ENCODE measurements at regions not wholly inside any gene's neighbourhood (a gene's known extent, or its start where the extent isn't known, plus 50 kb on each side); places are given as distances from the start of the nearest gene placed in this dataset.

DNA sequence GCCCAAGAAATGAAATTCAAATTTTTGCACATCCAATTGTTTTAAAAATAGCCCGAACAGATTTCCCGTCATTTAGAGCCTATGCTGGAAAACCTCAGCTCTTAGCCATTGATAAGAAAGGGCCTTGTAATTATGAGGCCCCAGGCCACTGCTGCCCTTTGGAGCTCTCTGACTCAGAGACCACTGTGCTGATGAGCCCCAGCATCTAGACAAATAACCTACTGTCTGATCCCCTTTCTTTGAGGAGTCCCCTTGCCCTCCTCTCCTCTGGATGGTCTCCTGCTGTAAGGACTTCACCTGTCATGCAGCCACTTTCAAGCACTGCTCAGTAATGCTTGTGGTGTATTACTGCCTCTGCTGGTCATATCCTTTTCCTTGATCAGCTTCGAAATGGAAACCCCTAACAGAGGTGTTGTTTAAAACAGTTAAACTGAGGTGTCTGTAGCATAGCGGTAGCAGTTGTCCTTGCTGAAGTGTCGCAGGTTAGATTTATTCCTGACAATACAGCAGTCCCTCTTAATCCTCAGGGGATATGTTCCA lies 159.9 kb upstream of the SRRM4 start:
- TF ChIP-seq, protein P1, sequence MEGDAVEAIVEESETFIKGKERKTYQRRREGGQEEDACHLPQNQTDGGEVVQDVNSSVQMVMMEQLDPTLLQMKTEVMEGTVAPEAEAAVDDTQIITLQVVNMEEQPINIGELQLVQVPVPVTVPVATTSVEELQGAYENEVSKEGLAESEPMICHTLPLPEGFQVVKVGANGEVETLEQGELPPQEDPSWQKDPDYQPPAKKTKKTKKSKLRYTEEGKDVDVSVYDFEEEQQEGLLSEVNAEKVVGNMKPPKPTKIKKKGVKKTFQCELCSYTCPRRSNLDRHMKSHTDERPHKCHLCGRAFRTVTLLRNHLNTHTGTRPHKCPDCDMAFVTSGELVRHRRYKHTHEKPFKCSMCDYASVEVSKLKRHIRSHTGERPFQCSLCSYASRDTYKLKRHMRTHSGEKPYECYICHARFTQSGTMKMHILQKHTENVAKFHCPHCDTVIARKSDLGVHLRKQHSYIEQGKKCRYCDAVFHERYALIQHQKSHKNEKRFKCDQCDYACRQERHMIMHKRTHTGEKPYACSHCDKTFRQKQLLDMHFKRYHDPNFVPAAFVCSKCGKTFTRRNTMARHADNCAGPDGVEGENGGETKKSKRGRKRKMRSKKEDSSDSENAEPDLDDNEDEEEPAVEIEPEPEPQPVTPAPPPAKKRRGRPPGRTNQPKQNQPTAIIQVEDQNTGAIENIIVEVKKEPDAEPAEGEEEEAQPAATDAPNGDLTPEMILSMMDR (IDR thresholded peaks at IDR 0.05), result no peak

DNA sequence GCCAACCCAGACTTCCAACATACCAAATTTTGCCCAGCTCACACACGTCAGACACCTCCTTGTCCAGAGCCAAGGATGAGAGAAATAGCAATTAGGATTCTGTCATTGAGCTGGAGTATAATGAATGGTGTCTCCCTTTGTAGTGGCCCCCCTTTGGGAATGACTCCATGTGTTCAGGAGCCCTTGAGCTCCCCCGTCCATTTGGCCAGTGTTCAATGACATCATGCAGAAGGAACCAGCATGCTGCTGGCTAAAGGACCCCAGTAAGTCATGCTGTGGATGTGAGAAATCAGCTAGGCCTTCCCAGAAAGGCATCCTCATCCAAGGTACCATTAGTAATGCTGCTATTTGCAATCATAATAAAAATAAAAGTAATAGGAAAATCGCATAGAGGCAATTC lies 158.8 kb upstream of the SRRM4 start:
- H3K36me3 ChIP-seq (ENCODE audit: control insufficient read depth, insufficient read depth, low read length), result no peaks in the 10 kb centered on the region

More for the DNA sequence above, 159.9 kb upstream of the SRRM4 start:
- Histone ChIP-seq H3K27ac (no peak overlapping the region), H3K4me1 (no peaks in the 10 kb centered on the region), H3K9me3 (ENCODE audit: control insufficient read depth, low read length) (no peaks in the 10 kb centered on the region), H3K27me3 (ENCODE audit: control insufficient read depth, insufficient read depth, low read length) (no peaks in the 10 kb centered on the region), H3K79me2 (no peaks in the 10 kb centered on the region), H3K4me2 (ENCODE audit: low read length) (no peak overlapping the region), H3K36me3 (ENCODE audit: control insufficient read depth, insufficient read depth, low read length) (no peaks in the 10 kb centered on the region), H3K4me3 (ENCODE audit: low read depth, low read length) (no peak overlapping the region), H3K9ac (no peak overlapping the region), H2AFZ (no peak overlapping the region)

GRCh38 chr12:118827047-118827446 lies 154.3 kb upstream of the SRRM4 start:
- TF ChIP-seq, protein P1 (IDR thresholded peaks at IDR 0.05), result no peak
- no peak overlapping the region for H2AFZ ChIP-seq
- H3K36me3 ChIP-seq (ENCODE audit: control insufficient read depth, insufficient read depth, low read length), result no peaks in the 10 kb centered on the region
- no peaks in the 10 kb centered on the region for H3K27me3 ChIP-seq (ENCODE audit: control insufficient read depth, insufficient read depth, low read length)
- no peak overlapping the region for H3K27ac ChIP-seq
- H3K79me2 ChIP-seq, result no peaks in the 10 kb centered on the region
- H3K4me2 ChIP-seq (ENCODE audit: low read length), result no peak overlapping the region
- H3K9ac ChIP-seq, result no peak overlapping the region
- H3K4me3 ChIP-seq (ENCODE audit: low read depth, low read length), result no peak overlapping the region
- H3K4me1 ChIP-seq, result no peaks in the 10 kb centered on the region
- H3K9me3 ChIP-seq (ENCODE audit: control insufficient read depth, low read length), result no peaks in the 10 kb centered on the region

More for the DNA sequence above, 158.8 kb upstream of the SRRM4 start:
- no peak overlapping the region for H3K4me2 ChIP-seq (ENCODE audit: low read length)
- no peaks in the 10 kb centered on the region for H3K79me2 ChIP-seq
- H3K9me3 ChIP-seq (ENCODE audit: control insufficient read depth, low read length), result no peaks in the 10 kb centered on the region
- no peaks in the 10 kb centered on the region for H3K4me1 ChIP-seq
- TF ChIP-seq, protein P1 (IDR thresholded peaks at IDR 0.05), result no peak
- H3K4me3 ChIP-seq (ENCODE audit: low read depth, low read length), result no peak overlapping the region
- H3K27ac ChIP-seq, result no peak overlapping the region
- H3K9ac ChIP-seq, result no peak overlapping the region
- no peaks in the 10 kb centered on the region for H3K27me3 ChIP-seq (ENCODE audit: control insufficient read depth, insufficient read depth, low read length)
- H2AFZ ChIP-seq, result no peak overlapping the region

GRCh38 chr12:118827606-118828005 lies 153.7 kb upstream of the SRRM4 start:
- H3K27ac ChIP-seq, result no peak overlapping the region
- no peaks in the 10 kb centered on the region for H3K36me3 ChIP-seq (ENCODE audit: control insufficient read depth, insufficient read depth, low read length)
- H3K4me2 ChIP-seq (ENCODE audit: low read length), result no peak overlapping the region
- H3K79me2 ChIP-seq, result no peaks in the 10 kb centered on the region
- H3K9ac ChIP-seq, result no peak overlapping the region
- no peak overlapping the region for H3K4me3 ChIP-seq (ENCODE audit: low read depth, low read length)
- H2AFZ ChIP-seq, result no peak overlapping the region
- H3K9me3 ChIP-seq (ENCODE audit: control insufficient read depth, low read length), result no peaks in the 10 kb centered on the region
- TF ChIP-seq, protein P1 (IDR thresholded peaks at IDR 0.05), result no peak
- H3K4me1 ChIP-seq, result no peaks in the 10 kb centered on the region
- no peaks in the 10 kb centered on the region for H3K27me3 ChIP-seq (ENCODE audit: control insufficient read depth, insufficient read depth, low read length)

DNA sequence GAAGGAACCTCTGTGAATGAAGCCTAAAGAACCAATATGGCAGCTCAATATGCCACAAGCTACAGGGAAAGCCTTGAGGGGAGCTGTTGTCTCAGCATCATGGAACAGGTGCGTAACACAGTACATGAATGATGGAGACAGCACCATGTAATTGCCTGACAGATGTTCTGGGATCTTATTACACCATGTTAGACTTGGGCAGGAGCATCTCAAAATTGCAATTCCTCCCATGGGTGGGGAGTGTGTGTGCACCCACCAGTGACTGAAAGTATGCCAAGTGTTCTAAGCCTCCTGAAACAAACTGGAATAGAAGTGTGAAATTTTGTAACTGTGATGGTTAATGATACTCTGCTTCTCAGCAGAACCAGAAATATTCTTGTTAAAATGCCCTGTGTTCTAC lies 151.0 kb upstream of the SRRM4 start:
- no peak overlapping the region for H3K27ac ChIP-seq
- H3K79me2 ChIP-seq, result no peaks in the 10 kb centered on the region
- no peak overlapping the region for H3K9ac ChIP-seq
- no peaks in the 10 kb centered on the region for H3K36me3 ChIP-seq (ENCODE audit: control insufficient read depth, insufficient read depth, low read length)
- H3K4me1 ChIP-seq, result no peaks in the 10 kb centered on the region
- H3K27me3 ChIP-seq (ENCODE audit: control insufficient read depth, insufficient read depth, low read length), result no peaks in the 10 kb centered on the region
- H2AFZ ChIP-seq, result no peak overlapping the region
- no peaks in the 10 kb centered on the region for H3K9me3 ChIP-seq (ENCODE audit: control insufficient read depth, low read length)
- TF ChIP-seq, protein P1 (IDR thresholded peaks at IDR 0.05), result no peak
- no peak overlapping the region for H3K4me2 ChIP-seq (ENCODE audit: low read length)
- no peak overlapping the region for H3K4me3 ChIP-seq (ENCODE audit: low read depth, low read length)
